NCI-H1105 treated with DMSO at 0.1 percent for 48 hours (cell line): ENCODE measurements at regions not wholly inside any gene's neighbourhood (a gene's known extent, or its start where the extent isn't known, plus 50 kb on each side); places are given as distances from the start of the nearest gene placed in this dataset.

Source experiments
- DNase-seq: peaks from one replicate; lab custom pipeline; 2025; lab: John Stamatoyannopoulos, UW

DNA sequence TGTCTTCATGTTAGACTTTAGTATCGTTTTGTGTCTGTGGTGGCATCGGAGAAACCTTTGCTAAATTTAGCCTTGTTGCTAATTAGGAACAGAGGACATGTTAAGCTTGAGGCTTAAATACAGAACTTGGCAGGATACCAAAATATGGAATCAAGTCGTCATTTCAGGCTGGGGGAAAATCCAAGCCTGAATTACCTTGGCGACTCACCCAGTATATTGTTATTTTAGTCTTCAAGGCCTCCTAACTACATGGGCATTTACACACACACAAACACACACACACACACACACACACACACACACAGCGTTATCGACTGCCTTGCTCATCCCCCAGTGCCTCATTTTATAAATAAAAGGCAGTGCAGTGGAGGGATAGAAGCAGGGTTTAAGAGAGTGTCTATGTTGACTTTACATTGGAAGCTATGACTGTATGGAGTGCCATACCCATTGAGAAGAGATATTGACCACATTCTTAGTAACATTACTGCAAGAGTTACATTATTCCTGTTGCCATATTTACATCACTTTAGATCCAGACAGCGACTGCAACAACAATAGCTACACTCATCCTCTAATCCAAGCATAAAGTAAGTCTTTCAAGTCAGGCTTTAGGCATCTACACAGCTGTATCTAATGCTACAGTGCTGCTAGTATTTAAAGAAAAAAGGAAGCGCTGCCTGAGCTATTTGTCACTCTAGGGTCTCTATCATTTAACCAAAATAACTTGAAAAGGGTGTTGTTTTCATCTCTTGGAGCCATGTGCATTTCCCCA, 210.8 kb upstream of the SEMA6D start:
- peak; percentile 83 for DNase-seq

DNA sequence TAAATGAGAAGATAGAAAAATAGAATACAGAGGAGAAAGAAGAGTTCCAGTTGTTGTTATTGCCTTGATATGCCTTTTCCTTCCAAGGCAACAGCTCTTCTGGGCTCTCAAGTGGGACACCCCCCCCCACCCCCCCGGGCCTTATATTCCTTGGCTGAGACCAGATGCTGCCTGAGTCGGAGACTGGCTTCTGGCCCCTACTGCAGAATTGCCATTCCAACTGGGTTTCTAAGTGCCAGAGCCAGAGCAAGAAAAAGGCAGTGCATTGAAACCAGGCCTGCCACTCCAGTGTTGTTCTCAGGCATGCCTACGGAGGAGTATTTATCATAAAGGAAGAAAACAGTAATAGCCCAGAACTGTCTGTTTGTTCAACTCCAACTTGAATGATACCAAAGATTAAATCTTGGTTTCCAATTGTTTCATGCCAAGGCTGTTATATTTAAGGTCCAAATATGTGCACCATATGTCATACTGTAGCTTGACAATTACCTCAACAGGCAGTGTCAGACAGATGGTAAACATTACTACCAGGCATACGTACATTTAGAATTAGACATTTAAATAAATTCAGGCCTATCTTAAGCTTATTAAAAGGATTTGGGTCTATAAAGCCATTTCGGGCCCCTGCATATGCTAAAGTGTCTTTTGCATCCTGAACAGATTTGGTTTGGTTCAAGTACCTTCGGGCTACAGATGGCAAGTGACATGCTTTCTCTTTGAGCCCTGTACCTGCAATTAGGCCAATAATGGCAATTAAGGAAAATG, 209.9 kb upstream of the SEMA6D start:
- DNase-seq, result no peak

DNA sequence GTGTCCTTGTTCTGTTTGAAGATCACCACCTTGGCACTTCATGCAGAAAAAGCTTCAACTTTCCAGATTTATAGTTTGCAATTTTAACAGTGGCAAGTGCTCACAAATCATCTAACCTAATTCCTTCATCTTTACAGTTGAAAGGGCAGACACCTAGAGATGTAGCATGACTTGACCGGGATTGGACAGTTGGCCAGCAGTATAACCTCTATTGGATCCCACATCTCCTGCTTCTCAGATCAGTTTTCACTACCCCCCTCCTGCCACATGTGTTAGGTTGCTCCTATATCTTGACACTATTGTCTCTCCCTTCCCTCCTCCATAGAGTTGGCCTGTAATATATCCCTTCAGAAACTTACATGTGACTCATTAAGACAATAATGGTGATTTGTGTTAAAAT, 206.0 kb upstream of the SEMA6D start:
- DNase-seq, result no peak

DNA sequence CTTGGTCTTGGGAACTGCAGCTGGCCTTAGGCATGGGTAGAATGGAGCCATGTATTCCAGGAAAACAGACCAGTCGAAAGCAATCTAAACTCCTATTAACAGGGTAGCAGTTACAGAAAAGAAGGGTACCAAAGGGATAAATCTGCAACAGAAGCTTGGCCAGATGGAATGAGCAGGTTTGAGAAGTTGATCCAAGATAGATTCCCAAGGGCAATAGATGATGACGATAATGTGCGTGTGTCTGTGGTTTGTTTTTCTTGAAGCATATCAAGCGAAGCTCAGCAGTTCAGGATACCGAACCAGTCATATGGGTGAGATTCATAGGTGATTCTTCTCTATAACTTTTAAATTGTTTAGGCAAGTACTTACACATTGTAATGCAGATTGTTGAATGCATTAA, 203.8 kb upstream of the SEMA6D start:
- DNase-seq, result no peak

DNA sequence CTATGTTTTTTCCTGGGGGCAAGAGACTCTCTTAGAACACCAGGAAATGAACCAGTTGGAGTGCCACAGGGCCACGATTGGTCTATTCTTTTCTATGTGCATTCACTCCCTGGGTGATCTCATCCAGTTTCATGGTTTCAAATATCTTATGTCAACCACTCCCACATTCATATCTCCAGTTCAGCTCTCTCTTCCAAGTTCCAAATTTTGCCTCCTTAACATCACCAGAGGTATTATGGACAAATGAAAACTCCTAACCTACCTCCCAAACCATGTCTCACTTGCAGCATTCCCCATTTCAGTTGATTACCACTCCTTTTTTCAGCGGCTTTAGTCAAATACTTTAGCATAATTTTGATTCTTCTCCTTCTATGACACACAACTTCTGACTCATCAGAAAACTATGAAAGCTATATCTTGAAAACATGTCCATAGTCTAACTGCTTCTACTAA, 203.1 kb upstream of the SEMA6D start:
- no peak for DNase-seq

DNA sequence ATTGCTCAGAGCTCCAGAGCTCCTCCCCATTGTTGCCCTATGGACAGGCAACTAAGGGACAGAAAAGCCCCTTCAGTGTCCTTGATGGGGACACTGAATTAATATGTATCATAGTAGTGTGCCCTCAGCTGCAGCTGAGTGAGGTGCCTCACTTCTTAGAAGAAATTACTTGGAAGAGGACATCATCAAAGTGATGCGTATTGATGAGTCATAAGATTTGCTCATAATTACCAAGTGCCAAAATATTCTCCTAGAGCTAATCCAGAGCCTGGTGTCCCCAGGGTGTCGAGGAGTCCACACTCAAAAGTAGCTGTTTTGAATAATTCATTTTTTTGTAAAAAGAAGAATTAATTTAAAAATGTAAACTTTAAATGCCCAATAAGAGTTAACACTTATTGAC, 200.7 kb upstream of the SEMA6D start:
- DNase-seq, result no peak

DNA sequence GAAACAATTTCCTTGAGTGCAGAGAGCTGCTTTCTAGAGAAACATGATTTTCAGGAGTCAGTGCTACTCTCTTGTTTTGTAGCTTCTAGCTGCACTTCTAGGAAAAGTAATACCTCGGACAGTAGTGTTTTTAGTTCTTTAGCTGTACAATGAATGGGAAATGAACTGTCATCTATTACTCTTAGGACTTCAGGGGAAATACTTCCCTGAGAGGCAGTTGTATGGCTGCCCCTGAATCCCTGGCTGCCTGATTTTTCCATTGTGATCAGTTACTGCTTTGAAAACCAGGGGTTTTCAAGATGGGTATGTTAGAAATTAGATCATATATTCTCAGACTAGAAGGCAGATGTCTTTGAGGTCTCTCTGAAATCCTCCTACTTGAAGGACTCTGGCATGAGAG, 200.3 kb upstream of the SEMA6D start:
- no peak for DNase-seq

DNA sequence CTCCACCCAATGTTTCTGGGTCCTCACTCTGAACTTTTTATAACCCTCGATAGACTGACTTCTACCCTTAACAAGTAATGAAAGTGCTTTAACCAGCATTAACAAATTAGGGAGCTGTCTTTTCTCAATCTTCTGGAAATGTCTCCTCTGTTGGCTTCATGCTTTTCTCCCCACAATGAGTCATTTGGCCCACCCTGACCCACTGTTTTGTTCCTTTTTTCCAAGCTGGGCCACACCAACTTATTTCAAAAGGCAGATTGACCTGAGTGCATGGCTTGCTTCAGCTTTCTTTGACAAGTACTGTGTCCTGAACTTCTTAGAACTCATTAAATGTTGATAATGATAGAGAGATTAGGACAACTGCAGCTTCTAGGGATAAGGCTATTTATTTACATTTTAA, 199.6 kb upstream of the SEMA6D start:
- no peak for DNase-seq

DNA sequence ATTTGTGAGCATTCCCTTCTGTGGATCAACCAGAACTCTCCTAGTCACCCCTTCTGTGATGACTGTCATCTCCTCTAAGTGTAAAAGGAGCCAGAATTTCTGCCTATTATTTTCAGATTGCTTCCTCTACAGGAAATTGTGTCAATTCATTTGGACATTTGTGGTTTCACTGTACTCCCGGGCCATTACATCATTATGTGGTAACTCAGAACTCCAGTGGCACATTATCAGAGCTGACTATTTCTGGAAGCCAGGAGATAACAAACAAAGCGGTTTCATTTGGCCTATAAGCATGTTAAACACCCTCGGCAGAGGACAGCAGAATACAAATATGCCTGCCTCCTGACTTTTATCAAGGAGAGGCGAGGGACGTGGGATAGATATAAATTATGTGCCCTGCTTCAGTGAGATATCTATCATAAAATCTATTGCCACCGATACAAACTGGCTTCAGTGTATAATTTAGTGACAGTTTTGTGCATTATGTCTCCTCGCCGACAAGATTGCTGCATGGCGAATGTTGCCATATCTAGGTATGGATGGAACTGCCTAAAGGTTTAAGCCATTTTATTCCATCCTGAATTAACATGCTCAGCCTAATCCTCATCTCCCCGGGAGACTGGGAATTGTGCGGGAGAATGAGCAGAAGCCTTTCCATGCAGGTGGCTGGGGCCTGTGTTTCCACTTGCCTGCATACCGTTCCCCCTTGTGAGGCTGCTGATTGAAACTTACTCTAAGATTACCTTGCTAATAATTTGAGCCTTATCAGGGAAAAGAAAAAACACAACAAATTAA, 193.4 kb upstream of the SEMA6D start:
- DNase-seq, result no peak

DNA sequence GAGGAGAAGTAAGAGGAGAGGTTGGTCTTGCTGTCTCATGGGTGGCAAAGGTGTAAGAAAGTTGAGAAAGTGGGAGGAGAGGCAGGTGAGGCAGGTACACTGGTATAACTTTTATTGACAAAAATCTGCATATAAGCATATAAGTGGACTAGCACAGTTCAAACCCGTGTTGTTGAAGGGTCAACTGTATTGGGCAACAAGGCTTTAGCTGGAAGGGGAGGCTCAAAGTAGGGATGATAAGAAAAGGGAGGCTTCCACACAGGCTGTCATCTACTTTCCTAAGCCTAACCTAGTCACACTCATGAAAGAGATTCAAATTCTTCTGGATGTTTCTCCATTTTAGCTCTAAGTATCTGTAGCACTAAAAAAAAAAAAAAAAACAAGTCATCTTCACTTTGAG, 188.1 kb upstream of the SEMA6D start:
- no peak for DNase-seq

DNA sequence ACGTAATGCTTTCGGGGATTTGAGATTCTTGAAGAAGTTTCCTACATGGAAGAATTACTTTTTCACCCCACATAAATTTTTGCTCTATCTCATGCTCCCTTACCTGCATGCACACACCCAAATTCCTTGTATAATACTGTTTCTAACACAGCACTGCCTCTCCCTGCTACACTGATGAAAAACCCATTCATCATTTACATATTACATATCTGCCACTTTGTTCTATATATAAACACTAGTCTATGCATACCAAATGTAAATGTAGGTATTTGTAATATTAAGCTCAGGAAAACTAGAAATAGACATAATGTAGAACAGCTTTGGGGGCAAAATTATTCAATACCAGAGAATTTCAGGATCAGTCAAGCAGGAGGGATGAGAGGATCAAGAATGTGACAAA, 182.6 kb upstream of the SEMA6D start:
- no peak for DNase-seq

DNA sequence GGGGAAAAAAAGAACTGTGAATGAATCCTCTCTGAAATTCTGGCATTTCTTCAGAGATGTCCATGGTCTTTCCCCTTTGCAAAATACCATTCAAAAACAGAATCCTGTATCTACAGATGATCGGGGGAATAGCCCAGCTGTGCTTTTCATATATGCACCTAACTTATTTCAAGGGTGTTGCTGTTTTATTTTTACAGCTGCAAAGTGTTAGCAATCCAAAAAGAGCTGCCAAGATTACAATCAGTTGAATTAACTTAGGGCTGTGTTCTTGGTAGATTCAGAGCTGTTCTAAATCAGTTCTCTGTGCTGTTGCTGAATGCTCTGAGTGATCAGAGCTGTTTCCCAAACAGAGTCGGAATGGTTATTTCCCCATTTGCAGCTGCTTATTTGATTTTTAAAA, 175.7 kb upstream of the SEMA6D start:
- no peak for DNase-seq

DNA sequence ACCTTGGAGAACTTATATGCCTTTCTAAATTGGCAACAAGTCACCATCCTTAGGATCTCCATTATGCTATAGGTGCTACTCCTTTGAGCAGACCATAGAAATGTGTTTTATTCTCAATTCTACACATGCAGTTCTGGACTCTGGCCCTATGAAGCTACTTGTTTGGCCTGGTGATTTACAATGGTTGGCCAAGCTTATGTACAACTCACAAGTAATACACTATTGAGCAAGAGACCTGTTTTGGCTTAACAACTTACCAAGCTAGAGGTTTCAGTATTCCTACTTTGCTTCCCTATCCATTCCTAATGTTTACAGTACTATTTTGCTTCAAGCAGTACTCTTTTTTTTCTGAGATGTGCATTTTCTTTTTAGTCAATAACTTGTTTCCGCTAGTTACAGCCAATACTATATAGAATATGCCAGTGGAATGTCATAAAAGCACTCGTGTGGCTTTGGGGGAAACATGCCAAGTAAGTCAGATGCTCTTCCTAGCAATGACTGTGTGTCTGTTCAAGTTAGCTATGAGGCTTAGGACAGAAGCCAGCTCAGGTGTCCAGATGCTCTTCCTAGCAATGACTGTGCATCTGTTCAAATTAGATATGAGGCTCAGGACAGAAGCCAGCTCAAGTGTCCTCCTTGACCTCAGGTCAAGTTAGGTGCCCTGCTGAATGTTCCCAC, 174.9 kb upstream of the SEMA6D start:
- no peak for DNase-seq

DNA sequence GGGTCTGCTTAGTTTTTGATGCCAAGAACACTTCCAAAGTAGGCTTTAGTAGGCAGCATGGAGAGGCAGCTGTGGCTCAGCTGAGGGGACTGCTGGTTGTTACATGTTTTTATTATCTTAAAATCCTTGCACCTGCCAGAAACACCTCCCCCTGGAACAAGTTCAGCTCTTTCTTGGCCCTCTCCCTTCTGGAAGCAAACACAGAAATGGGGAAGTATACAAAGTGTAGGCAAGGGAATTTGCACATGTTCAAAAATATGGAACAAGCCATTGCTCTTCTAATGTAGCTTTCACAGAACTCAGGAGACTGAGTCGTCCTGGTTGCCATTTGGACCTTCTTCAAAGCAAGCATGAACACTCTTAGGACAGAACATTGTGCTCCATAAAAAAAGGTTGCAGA, 169.1 kb upstream of the SEMA6D start:
- DNase-seq, result peak; percentile 73

DNA sequence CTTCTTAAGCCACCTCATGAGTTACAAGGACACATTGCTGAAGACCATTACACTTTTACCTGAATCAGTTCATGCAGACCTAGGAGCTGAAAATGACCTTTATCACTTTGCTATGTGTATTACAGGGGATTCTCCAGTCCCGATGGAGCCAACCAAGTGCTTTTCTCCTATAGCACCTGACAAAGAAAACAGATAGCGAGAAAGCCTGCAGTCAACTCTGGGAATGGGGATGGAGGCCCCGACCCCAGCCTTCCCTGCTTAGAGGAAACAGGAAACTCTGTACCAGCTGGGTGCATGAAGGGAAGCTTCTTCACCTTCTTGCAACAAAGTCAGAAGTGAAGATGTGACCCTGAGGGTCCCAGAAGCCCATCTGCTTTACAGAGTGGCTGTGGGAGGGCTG, 168.3 kb upstream of the SEMA6D start:
- no peak for DNase-seq

DNA sequence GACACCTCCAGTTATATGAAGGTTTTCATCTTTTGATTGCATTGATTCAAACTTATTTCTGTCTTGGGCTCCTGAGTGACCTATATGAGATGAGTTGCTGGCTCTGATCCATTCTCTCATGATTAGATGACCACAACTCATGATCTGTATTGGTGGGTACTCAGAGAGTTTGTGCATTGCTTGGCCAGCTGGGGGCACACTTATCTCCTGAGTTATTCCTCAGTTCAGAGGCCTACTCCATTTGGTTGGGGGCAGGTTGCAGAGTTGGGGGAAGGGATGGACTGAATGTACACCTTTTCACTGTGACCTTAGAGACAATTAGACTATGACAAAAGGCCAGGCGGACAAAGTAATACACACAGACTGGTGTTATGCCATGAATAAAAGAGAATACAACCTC, 166.2 kb upstream of the SEMA6D start:
- DNase-seq, result no peak

DNA sequence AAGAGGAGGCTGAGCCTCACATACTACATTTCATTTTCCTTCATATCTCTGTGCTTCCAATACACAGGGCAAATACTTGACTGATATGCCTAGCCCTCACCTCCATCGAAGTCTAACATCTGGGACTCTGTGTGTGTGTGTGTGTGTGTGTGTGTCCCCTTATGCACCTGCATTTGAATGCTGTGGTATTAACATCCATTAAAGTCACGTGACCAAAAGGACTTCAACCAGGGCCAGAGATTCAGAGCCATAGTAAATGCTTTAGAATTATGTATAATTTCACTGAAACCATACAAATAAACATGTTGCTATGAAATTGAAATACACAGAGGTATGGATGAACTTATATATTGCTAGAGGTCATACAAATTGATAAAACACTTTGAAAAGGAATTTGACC, 165.8 kb upstream of the SEMA6D start:
- DNase-seq, result no peak

DNA sequence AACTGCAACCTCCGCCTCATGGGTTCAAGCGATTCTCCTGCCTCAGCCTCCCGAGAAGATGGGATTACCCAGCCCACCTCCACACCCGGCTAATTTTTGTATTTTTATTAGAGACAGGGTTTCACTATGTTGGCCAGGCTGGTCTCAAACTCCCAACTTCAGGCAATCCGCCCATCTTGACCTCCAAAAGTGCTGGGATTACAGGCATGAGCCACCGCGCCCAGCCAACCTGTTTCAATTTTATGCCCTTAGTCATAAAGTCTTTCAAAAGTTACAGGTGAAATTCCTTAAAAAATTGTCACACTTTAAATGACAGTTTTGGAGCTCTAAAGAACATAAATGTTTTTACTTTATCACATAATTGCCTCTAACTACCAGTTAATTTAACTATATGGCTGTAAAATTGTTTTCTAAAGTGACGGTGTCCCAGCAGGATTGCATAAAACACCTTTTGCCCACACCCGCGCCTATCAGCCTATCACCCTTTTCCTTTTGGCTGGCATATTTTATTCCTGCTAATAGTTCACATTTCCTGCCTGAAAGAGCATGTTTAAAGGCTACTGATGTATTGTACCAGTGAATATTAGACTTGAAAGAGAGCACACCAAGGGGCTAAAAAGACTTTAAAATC, 164.2 kb upstream of the SEMA6D start:
- DNase-seq, result no peak

DNA sequence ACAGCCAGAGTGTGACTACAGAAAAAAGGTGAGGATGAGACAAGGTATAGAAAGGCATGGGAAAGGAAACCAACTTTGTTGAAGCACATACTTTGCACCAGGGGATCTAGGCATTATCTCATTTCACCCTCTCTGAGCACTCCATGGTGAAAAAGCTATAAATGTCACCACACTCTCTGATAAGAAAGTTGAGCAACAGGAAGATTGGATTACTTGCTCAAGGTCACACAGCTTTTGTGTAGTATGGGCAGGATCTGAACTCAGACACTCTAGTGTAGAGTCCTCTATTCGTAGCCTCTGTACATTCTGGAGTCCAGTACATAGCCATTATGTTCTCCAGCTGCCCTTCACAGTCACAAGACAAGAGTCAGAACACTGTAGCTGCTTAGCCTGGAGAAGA, 163.4 kb upstream of the SEMA6D start:
- no peak for DNase-seq

DNA sequence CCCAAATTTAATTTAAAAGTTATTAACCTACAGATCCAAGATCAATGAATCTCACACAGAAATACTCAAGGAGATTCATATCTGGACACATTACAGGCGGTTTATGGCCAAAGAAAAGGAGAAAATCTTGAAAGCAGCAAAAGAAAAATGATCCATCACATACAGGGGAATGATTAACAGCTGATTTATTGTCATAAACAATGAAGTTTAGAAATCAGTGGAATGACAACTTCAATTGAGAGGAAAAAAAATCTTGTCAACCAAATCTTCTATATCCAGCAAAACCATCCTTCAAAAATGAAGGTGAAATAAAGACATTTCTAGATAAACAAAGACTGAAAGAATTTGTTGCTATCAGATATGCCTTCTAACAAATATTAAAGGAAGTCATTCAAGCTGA, 156.2 kb upstream of the SEMA6D start:
- DNase-seq, result no peak

DNA sequence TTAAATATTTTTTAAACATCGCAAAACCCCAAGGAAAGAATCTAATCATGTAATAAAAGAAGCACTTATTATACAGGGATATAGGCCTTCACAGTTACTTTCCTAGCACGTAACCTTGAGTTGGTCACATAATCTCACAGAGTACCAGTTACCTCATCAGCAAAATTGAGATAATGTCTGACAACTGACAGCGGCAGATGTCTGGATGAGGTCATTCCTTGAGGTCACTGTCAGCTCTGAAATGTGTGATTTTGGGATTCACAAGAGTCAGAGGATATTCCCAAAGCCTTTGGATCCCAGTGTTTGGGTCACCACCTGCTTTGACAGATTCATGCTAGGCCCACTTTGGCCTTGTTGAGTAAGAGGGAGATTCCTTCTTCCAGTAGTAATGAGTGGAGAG, 151.4 kb upstream of the SEMA6D start:
- DNase-seq, result no peak

DNA sequence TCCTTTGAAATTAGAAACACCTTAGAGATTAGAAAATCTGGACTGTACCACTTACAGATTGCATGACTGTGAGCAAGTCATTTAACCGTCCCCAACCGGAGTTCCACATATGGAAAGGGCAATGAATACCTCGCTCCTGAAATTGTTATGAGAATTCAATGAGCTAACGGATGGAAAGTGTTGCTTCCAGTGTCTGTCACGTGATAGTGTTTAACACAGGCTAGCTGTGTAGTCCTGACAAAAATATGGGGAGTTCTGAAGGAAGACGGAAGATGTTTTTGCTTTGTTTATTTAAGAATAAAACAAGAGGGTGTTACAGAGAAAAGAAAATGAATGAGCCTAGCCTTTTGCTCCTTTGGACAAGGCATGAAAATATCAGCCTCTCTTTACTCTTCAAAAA, 150.7 kb upstream of the SEMA6D start:
- DNase-seq, result no peak
